Body of pancreas (tissue), 4 donors: ENCODE measurements at regions not wholly inside any gene's neighbourhood (a gene's known extent, or its start where the extent isn't known, plus 50 kb on each side); places are given as distances from the start of the nearest gene placed in this dataset.

Experiments
- POLR2A ChIP-seq, 3 donors: fragments of 450-650 bp; IDR thresholded peaks; one replicate each; pipeline ENCODE4 v1.6.1; 2016; ENCODE audit warnings: antibody characterized with exemption in 3 of 3, mild to moderate bottlenecking in 2 of 3
- TF ChIP-seq, protein P1 (sequence below), 7 experiments: fragments of 450-650 bp in 4 of 7; fragments of 200-600 bp in 3 of 7; sonication (generic) in 3 of 7; IDR thresholded peaks; one replicate each; pipeline ENCODE4 v1.5.1; 2016 to 2019; ENCODE audit warnings: antibody characterized with exemption in 7 of 7

DNA sequence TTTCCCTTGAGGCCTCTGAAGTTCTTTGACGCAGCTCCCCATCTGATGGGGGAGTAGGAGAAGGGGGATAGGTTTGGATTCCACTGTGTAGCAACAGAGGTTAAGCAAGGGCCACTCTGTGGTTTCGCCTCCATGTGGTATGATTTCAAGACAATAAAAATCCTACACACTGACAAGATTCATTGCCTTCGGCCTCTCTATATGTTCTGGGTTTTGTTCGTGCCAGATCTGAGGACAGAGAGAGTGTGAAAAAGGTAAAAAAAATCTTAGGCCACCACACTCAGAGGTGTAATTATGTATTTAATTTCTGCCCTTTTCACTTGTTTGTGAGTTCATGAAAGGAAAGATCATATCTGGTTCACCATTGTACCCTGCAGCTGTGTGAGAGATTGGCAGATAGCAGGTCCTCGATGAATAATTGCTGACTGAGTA, 715.2 kb upstream of the ZNF608 start:
- TF ChIP-seq, protein P1, sequence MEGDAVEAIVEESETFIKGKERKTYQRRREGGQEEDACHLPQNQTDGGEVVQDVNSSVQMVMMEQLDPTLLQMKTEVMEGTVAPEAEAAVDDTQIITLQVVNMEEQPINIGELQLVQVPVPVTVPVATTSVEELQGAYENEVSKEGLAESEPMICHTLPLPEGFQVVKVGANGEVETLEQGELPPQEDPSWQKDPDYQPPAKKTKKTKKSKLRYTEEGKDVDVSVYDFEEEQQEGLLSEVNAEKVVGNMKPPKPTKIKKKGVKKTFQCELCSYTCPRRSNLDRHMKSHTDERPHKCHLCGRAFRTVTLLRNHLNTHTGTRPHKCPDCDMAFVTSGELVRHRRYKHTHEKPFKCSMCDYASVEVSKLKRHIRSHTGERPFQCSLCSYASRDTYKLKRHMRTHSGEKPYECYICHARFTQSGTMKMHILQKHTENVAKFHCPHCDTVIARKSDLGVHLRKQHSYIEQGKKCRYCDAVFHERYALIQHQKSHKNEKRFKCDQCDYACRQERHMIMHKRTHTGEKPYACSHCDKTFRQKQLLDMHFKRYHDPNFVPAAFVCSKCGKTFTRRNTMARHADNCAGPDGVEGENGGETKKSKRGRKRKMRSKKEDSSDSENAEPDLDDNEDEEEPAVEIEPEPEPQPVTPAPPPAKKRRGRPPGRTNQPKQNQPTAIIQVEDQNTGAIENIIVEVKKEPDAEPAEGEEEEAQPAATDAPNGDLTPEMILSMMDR (IDR thresholded peaks at IDR 0.05), result no peak
- TF ChIP-seq POLR2A (IDR thresholded peaks at IDR 0.05), result no peak
